ENCODE measurements at regions not wholly inside any gene's neighbourhood (a gene's known extent, or its start where the extent isn't known, plus 50 kb on each side); places are given as distances from the start of the nearest gene placed in this dataset.

- TF ChIP-seq ETS1 (IDR thresholded peaks at IDR 0.05): no peak
- TF ChIP-seq STAT1 (IDR thresholded peaks at IDR 0.05; ENCODE audit: unreplicated experiment): no peak
- TF ChIP-seq POLR2AphosphoS5 (IDR thresholded peaks at IDR 0.05; ENCODE audit: low read depth): no peak
- TF ChIP-seq ZNF462 (CRISPR knock-in tag; IDR thresholded peaks at IDR 0.05): no peak
- TF ChIP-seq ZNF114 (CRISPR knock-in tag; IDR thresholded peaks at IDR 0.05): no peak
- TF ChIP-seq CREB1 (CRISPR knock-in tag; IDR thresholded peaks at IDR 0.05; ENCODE audit: low read depth): no peak
- ATAC-seq (no peak), DNase-seq (ENCODE audit: low spot score) (no peak)
- Histone ChIP-seq H3K79me2 (replicated peaks; ENCODE audit: insufficient read depth) (no peaks in the 10 kb centered on the region), H3K27me3 (ENCODE audit: insufficient read depth) (peaks cover 7% of the 10 kb centered on the region; the same call in 1 of the 2 replicates), H3K36me3 (ENCODE audit: insufficient read depth) (no peaks in the 10 kb centered on the region), H4K20me1 (replicated peaks; ENCODE audit: insufficient read depth) (no peaks in the 10 kb centered on the region; the same call in 1 of the 2 replicates), H3F3A (replicated peaks; ENCODE audit: low read depth) (no peaks in the 10 kb centered on the region), H3K27ac (ENCODE audit: low read depth) (no peak overlapping the region), H3K9me2 (ENCODE audit: insufficient read depth) (no peaks in the 10 kb centered on the region), H2AFZ (no peak overlapping the region), H3K4me2 (no peak overlapping the region), H3K4me3 (no peak overlapping the region), H3K4me1 (ENCODE audit: insufficient read depth) (no peaks in the 10 kb centered on the region)
- H3K27ac Mint-ChIP-seq: no peak overlapping the region
- H3K9me3 Mint-ChIP-seq: no peaks in the 10 kb centered on the region; the same call in 2 of the 3 replicates
- no peak overlapping the region for H3K4me3 Mint-ChIP-seq
- no peaks in the 10 kb centered on the region; the same call in 2 of the 3 replicates for H3K36me3 Mint-ChIP-seq (ENCODE audit: low read depth)
- H3K27me3 Mint-ChIP-seq (ENCODE audit: insufficient read depth, low read depth, poor library complexity): peaks cover 9% of the 10 kb centered on the region
- peaks cover 1% of the 10 kb centered on the region for H3K4me1 Mint-ChIP-seq
Observed at GRCh38 chr9:38234479-38235170, 157.9 kb upstream of the ALDH1B1 start.

All from GM23338 (cell line).